Panc1 (cell line): ENCODE measurements at regions not wholly inside any gene's neighbourhood (a gene's known extent, or its start where the extent isn't known, plus 50 kb on each side); places are given as distances from the start of the nearest gene placed in this dataset.

Source experiments
- ATAC-seq: fragments of 200-7000 bp; cut with Tn5 transposase; 2 replicates; pipeline ENCODE4 v1.9.1; 2020; ENCODE audit warnings: mild to moderate bottlenecking, moderate library complexity
- BruUV-seq: library from RNA; stranded (reverse); fragments of 400-500 nt; replicated peaks from 2 replicates; lab custom pipeline; 2021; lab: Mats Ljungman, UMichigan
- CTCF ChIA-PET: fragments of 300-600 bp; sonication (Branson Sonifier 250); formaldehyde crosslinking; loops from one replicate; lab custom pipeline; 2022; ENCODE audit warnings: antibody characterized with exemption; lab: Charles Lee
- POLR2A ChIA-PET: fragments of 300-600 bp; sonication (Branson Sonifier 250); formaldehyde crosslinking; loops from one replicate; lab custom pipeline; 2022; ENCODE audit warnings: antibody characterized with exemption; lab: Charles Lee
- DNase-seq: peaks from one replicate; pipeline ENCODE4 v3.0.0-alpha.2; 2010; ENCODE audit warnings: low read depth, low spot score
- H3K27ac ChIP-seq: 2 replicates; pipeline ENCODE4 v1.5.1; 2011; ENCODE audit warnings: mild to moderate bottlenecking, low read length, inconsistent platforms
- H3K27me3 ChIP-seq: fragments of 200-500 bp; sonication (Bioruptor generic); 2 replicates; pipeline ENCODE4 v1.6.0; 2014; ENCODE audit warnings: low read length, inconsistent platforms; ENCODE audit not compliant: control insufficient read depth, insufficient read depth
- H3K36me3 ChIP-seq: fragments of 200-500 bp; sonication (Bioruptor generic); 2 replicates; pipeline ENCODE4 v1.5.1; 2014; ENCODE audit warnings: inconsistent platforms, mild to moderate bottlenecking, low read length, moderate library complexity; ENCODE audit not compliant: control insufficient read depth, insufficient read depth
- H3K4me1 ChIP-seq: 2 replicates; pipeline ENCODE4 v1.5.1; 2011; ENCODE audit warnings: inconsistent platforms, mild to moderate bottlenecking, low read length, moderate library complexity; ENCODE audit not compliant: control insufficient read depth, insufficient read depth
- H3K4me3 ChIP-seq, 2 experiments: 2 replicates each; pipeline ENCODE4 v1.5.1; 2011 to 2012; ENCODE audit warnings: low read depth in 2 of 2, low read length in 2 of 2, mild to moderate bottlenecking in 2 of 2, inconsistent platforms in 1 of 2, moderate library complexity in 1 of 2
- H3K9me3 ChIP-seq: fragments of 200-500 bp; sonication (Bioruptor generic); 2 replicates; pipeline ENCODE4 v1.5.1; 2014; ENCODE audit warnings: low read depth, mild to moderate bottlenecking, inconsistent platforms, low read length, moderate library complexity; ENCODE audit not compliant: control insufficient read depth, insufficient read depth
- CTCF ChIP-seq: fragments of 450-650 bp; IDR thresholded peaks from 2 replicates; pipeline ENCODE4 v1.5.1; 2017; ENCODE audit warnings: mild to moderate bottlenecking
- POLR2AphosphoS5 ChIP-seq: IDR thresholded peaks from 2 replicates; pipeline ENCODE4 v1.6.1; 2012; ENCODE audit warnings: mild to moderate bottlenecking, low read depth, low read length, moderate library complexity
- REST ChIP-seq, 2 experiments: IDR thresholded peaks; 2 replicates each; pipeline ENCODE4 v1.6.1; 2011 to 2012; ENCODE audit warnings: low read depth in 2 of 2, control low read depth in 1 of 2, low read length in 1 of 2, mild to moderate bottlenecking in 1 of 2, moderate library complexity in 1 of 2; ENCODE audit not compliant: insufficient read depth in 1 of 2
- SIN3A ChIP-seq: IDR thresholded peaks from 2 replicates; pipeline ENCODE4 v1.6.1; 2012; ENCODE audit warnings: low read depth, mild to moderate bottlenecking, low read length, moderate library complexity, borderline replicate concordance; ENCODE audit not compliant: insufficient read depth
- TCF7L2 ChIP-seq: IDR thresholded peaks from 2 replicates; pipeline ENCODE4 v1.6.1; 2011; ENCODE audit warnings: mild to moderate bottlenecking, low read depth, low read length, inconsistent platforms
- in situ Hi-C: cut with HindIII; loops from 2 replicates; pipeline ENCODE4 v1.10.0; 2016; ENCODE audit warnings: low sequenced_read_pairs, low pct_unique_long_range_greater_than_20kb
- intact Hi-C: fragments of 100-400 bp; cut with micrococcal nuclease; formaldehyde crosslinking; loops from one replicate; pipeline ENCODE4 v1.10.0; 2022; ENCODE audit not compliant: unreplicated experiment

DNA sequence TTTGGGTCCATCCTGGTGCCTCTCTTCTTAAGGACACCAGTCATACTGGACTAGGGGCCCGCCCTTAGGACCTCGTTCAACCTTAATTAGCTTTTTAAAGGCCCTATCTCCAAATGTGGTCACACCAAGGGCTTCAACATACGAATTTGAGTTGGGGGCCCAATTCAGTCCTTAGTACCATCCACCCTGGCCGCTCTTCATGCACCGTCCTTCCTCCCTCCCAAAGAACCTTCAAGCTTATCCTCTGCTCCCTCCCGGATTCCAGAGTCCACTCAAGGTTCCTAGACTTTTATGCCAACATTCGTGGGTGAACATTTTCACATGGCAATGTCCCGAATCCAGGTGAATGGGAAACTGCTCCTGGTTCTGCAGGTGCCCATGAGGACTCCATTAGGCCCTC lies 201.3 kb upstream of the IGF1R start:
- in situ Hi-C loops, result no loop called here
- no peak for TF ChIP-seq REST (IDR thresholded peaks at IDR 0.05; ENCODE audit: insufficient read depth in 1 of 2, low read depth in 2 of 2, low read length in 1 of 2)
- TF ChIP-seq TCF7L2, result no peak
- no peak for TF ChIP-seq CTCF
- H3K27me3 ChIP-seq, result peaks cover 5% of the 10 kb centered on the region

DNA sequence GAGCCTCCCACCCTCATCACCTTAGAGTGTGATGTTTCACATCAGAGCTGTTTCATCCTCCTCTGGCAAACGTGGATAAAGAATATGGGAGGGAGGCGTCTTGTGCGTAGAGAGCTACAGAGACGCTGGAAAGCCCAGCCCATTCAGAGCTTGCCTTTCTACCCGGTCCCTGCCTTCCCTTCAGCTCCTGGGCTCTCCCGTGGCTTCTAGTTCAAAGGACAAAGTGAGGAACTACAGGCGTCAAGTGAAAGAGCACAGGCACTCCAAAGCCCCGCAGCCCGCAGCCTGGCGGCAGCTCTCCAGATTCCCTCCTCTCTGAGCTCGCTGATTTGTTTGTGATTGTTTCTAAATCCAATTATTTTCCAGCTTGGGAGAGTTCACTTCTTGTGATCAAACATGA lies 197.1 kb upstream of the IGF1R start:
- in situ Hi-C loops, result no loop called here

More for the DNA sequence above, 201.3 kb upstream of the IGF1R start:
- Histone ChIP-seq H3K36me3 (no peaks in the 10 kb centered on the region), H3K4me3 (no peak overlapping the region), H3K4me1 (peaks cover 8% of the 10 kb centered on the region), H3K27ac (no peak overlapping the region), H3K9me3 (no peaks in the 10 kb centered on the region)
- DNase-seq, result no peak
- ChIA-PET CTCF (no interaction called here), POLR2A (no interaction called here)
- no peak for ATAC-seq
- BruUV-seq, result no TSS peak
- intact Hi-C loops, result loop anchor here (10.0 kb wide), 1 partner anchor 328 kb away; no protein-coding TSS in a partner anchor

DNA sequence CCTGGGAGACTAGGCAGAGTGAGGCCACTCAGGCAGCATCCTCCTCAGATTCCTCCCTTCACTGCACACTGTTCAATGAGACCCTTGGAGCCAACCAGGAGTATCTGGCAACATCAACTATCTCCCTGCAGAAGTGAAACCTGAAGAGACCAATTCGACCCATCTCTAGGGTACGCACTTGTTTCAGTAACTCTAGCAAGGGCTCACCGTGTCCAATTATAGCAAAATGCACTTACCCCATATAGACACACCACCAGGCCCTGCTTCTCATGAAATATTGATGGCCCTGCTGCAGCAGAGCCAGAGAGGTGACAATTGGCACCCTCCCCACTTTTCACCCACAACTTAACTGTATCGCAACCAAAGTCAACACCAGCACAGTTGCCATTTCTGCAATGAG lies 196.1 kb upstream of the IGF1R start:
- Histone ChIP-seq H3K27me3 (peaks cover 5% of the 10 kb centered on the region), H3K4me1 (no peaks in the 10 kb centered on the region), H3K27ac (no peak overlapping the region), H3K4me3 (no peak overlapping the region), H3K36me3 (no peaks in the 10 kb centered on the region), H3K9me3 (no peaks in the 10 kb centered on the region)
- ChIA-PET CTCF (no interaction called here), POLR2A (no interaction called here)
- no TSS peak for BruUV-seq
- no peak for ATAC-seq
- DNase-seq, result no peak
- in situ Hi-C loops, result no loop called here
- intact Hi-C loops, result no loop called here
- no peak for TF ChIP-seq REST (IDR thresholded peaks at IDR 0.05; ENCODE audit: insufficient read depth in 1 of 2, low read depth in 2 of 2, low read length in 1 of 2)
- no peak for TF ChIP-seq POLR2AphosphoS5
- no peak for TF ChIP-seq TCF7L2
- no peak for TF ChIP-seq SIN3A
- no peak for TF ChIP-seq CTCF

More for the DNA sequence above, 197.1 kb upstream of the IGF1R start:
- Histone ChIP-seq H3K27ac (no peak overlapping the region), H3K4me1 (no peaks in the 10 kb centered on the region), H3K27me3 (peaks cover 5% of the 10 kb centered on the region), H3K4me3 (no peak overlapping the region), H3K9me3 (no peaks in the 10 kb centered on the region), H3K36me3 (no peaks in the 10 kb centered on the region)
- TF ChIP-seq POLR2AphosphoS5, result no peak
- POLR2A ChIA-PET, result interaction anchor here (0.6 kb wide), 1 partner anchor 635 kb away, joined by 3 read pairs; no protein-coding TSS in a partner anchor
- ATAC-seq (no peak), DNase-seq (no peak)
- BruUV-seq, result no TSS peak
- intact Hi-C loops, result no loop called here
- CTCF ChIA-PET, result no interaction called here
